Mesenchymal stem cell (in vitro differentiated cells and primary cell): ENCODE measurements at regions not wholly inside any gene's neighbourhood (a gene's known extent, or its start where the extent isn't known, plus 50 kb on each side); places are given as distances from the start of the nearest gene placed in this dataset.

Source experiments
- DNase-seq: peaks from one replicate; pipeline ENCODE4 v3.0.0-alpha.2; 2013
- H2AFZ ChIP-seq: one replicate; pipeline ENCODE4 v1.6.1; 2013; ENCODE audit warnings: low read depth, mild to moderate bottlenecking, control low read depth, inconsistent platforms, low read length, moderate library complexity
- H2AK5ac ChIP-seq: 2 replicates; pipeline ENCODE4 v1.6.1; 2013; ENCODE audit warnings: low read length, moderate library complexity, mild to moderate bottlenecking, inconsistent platforms; ENCODE audit not compliant: severe bottlenecking
- H2BK120ac ChIP-seq: one replicate; pipeline ENCODE4 v1.6.1; 2013; ENCODE audit warnings: low read depth, mild to moderate bottlenecking, inconsistent platforms, low read length, moderate library complexity
- H2BK12ac ChIP-seq, 2 experiments: one replicate each; pipeline ENCODE4 v1.6.1; 2013; ENCODE audit warnings: inconsistent platforms in 2 of 2, low read length in 2 of 2, mild to moderate bottlenecking in 2 of 2, moderate library complexity in 2 of 2, control low read depth in 1 of 2
- H2BK15ac ChIP-seq: one replicate; pipeline ENCODE4 v1.6.1; 2013; ENCODE audit warnings: mild to moderate bottlenecking, low read depth, inconsistent platforms; ENCODE audit not compliant: poor library complexity, severe bottlenecking
- H2BK5ac ChIP-seq: 2 replicates; pipeline ENCODE4 v1.6.1; 2013; ENCODE audit warnings: low read depth, mild to moderate bottlenecking, low read length, control low read depth, inconsistent platforms; ENCODE audit not compliant: poor library complexity, severe bottlenecking
- H3K14ac ChIP-seq, 2 experiments: one replicate each; pipeline ENCODE4 v1.6.1; 2013; ENCODE audit warnings: inconsistent platforms in 2 of 2, low read length in 2 of 2, control low read depth in 1 of 2, mild to moderate bottlenecking in 1 of 2, moderate library complexity in 1 of 2
- H3K18ac ChIP-seq, 2 experiments: one replicate each; pipeline ENCODE4 v1.6.1; 2013; ENCODE audit warnings: inconsistent platforms in 2 of 2, low read length in 2 of 2, control low read depth in 1 of 2, low read depth in 1 of 2, mild to moderate bottlenecking in 1 of 2
- H3K23ac ChIP-seq, 2 experiments: one replicate each; pipeline ENCODE4 v1.6.1; 2013; ENCODE audit warnings: inconsistent platforms in 2 of 2, low read length in 2 of 2, mild to moderate bottlenecking in 2 of 2, moderate library complexity in 2 of 2, control low read depth in 1 of 2
- H3K27ac ChIP-seq: 2 replicates; pipeline ENCODE4 v1.5.1; 2013; ENCODE audit warnings: mild to moderate bottlenecking, moderate library complexity, low read length, control low read depth, inconsistent platforms; ENCODE audit not compliant: poor library complexity, severe bottlenecking
- H3K27me3 ChIP-seq, 2 experiments: 2 replicates each; pipeline versions ENCODE4 v1.6.1 to v1.7.0; 2013; ENCODE audit warnings: low read length in 2 of 2, mild to moderate bottlenecking in 2 of 2, moderate library complexity in 2 of 2, control low read depth in 1 of 2, inconsistent platforms in 1 of 2; ENCODE audit not compliant: control insufficient read depth in 1 of 2, insufficient read depth in 1 of 2
- H3K36me3 ChIP-seq, 2 experiments: 2 replicates each; pipeline versions ENCODE4 v1.6.1 to v1.7.0; 2013; ENCODE audit warnings: low read length in 2 of 2, control low read depth in 1 of 2, inconsistent platforms in 1 of 2, low read depth in 1 of 2, mild to moderate bottlenecking in 1 of 2; ENCODE audit not compliant: insufficient read depth in 2 of 2, control insufficient read depth in 1 of 2
- H3K4ac ChIP-seq, 2 experiments: one replicate each; pipeline ENCODE4 v1.6.1; 2013; ENCODE audit warnings: inconsistent platforms in 2 of 2, low read length in 2 of 2, mild to moderate bottlenecking in 2 of 2, moderate library complexity in 2 of 2, control low read depth in 1 of 2, low read depth in 1 of 2
- H3K4me1 ChIP-seq: 2 replicates; pipeline ENCODE4 v1.6.1; 2013; ENCODE audit warnings: low read depth, low read length, control low read depth; ENCODE audit not compliant: control insufficient read depth, insufficient read depth
- H3K4me2 ChIP-seq: 2 replicates; pipeline ENCODE4 v1.6.1; 2013; ENCODE audit warnings: low read length, mild to moderate bottlenecking, inconsistent platforms; ENCODE audit not compliant: poor library complexity, severe bottlenecking
- H3K4me3 ChIP-seq, 2 experiments: 2 replicates each; pipeline versions ENCODE4 v1.5.1 to v1.7.0; 2013; ENCODE audit warnings: low read length in 2 of 2, mild to moderate bottlenecking in 2 of 2, control low read depth in 1 of 2, low read depth in 1 of 2; ENCODE audit not compliant: insufficient read depth in 1 of 2
- H3K79me1 ChIP-seq: replicated peaks from 2 replicates; pipeline ENCODE4 v1.6.1; 2013; ENCODE audit warnings: mild to moderate bottlenecking, control low read depth, low read length, inconsistent platforms; ENCODE audit not compliant: poor library complexity, severe bottlenecking
- H3K9ac ChIP-seq: 2 replicates; pipeline ENCODE4 v1.7.0; 2013; ENCODE audit warnings: mild to moderate bottlenecking, low read length, moderate library complexity
- H3K9me3 ChIP-seq: 2 replicates; pipeline ENCODE4 v1.7.0; 2013; ENCODE audit warnings: mild to moderate bottlenecking, low read length; ENCODE audit not compliant: control insufficient read depth
- H4K8ac ChIP-seq: one replicate; pipeline ENCODE4 v1.6.1; 2013; ENCODE audit warnings: inconsistent platforms, mild to moderate bottlenecking, low read length, moderate library complexity
- H4K91ac ChIP-seq: one replicate; pipeline ENCODE4 v1.6.1; 2013; ENCODE audit warnings: mild to moderate bottlenecking, low read length, inconsistent platforms
- WGBS: methylation state at CpG from one replicate; pipeline ENCODE4 v1.1.7; 2013; ENCODE audit warnings: mixed read lengths; 5-methylcytosine and 5-hydroxymethylcytosine counted together

GRCh38 chr1:57845041-57845440 is 421.2 kb upstream of the DAB1 start:
- no peak overlapping the region for H2AFZ ChIP-seq
- 17% methylated on average over 1 of the region's 1 CpG for WGBS
- H3K27me3 ChIP-seq, result no peaks in the 10 kb centered on the region
- H4K8ac ChIP-seq, result no peak overlapping the region
- no peaks in the 10 kb centered on the region for H3K36me3 ChIP-seq
- peak overlapping the region; percentile 38 for H2BK5ac ChIP-seq
- no peak overlapping the region for H3K18ac ChIP-seq
- no peak overlapping the region for H3K14ac ChIP-seq
- H3K4ac ChIP-seq, result no peak overlapping the region
- no peak overlapping the region for H2BK120ac ChIP-seq
- no peak overlapping the region for H3K27ac ChIP-seq
- no peaks in the 10 kb centered on the region for H3K4me1 ChIP-seq
- H2BK12ac ChIP-seq, result no peak overlapping the region
- H2BK15ac ChIP-seq, result no peak overlapping the region
- H3K9me3 ChIP-seq, result peaks cover 4% of the 10 kb centered on the region
- H2AK5ac ChIP-seq, result no peak overlapping the region
- H3K79me1 ChIP-seq, result no peaks in the 10 kb centered on the region
- no peak overlapping the region for H3K4me3 ChIP-seq
- no peak overlapping the region for H3K9ac ChIP-seq
- no peak overlapping the region for H3K4me2 ChIP-seq
- H4K91ac ChIP-seq, result no peak overlapping the region
- peak; percentile 7 for DNase-seq
- no peak overlapping the region for H3K23ac ChIP-seq

- Histone ChIP-seq H2AFZ (no peak overlapping the region), H2AK5ac (no peak overlapping the region), H3K14ac (no peak overlapping the region), H2BK15ac (no peak overlapping the region), H4K91ac (no peak overlapping the region), H3K4me3 (no peak overlapping the region), H3K4me2 (no peak overlapping the region), H3K27ac (no peak overlapping the region), H4K8ac (no peak overlapping the region), H3K9me3 (peaks cover 4% of the 10 kb centered on the region), H3K36me3 (no peaks in the 10 kb centered on the region), H2BK12ac (peak overlapping the region in 1 of 2 experiments; percentile 77), H3K18ac (no peak overlapping the region), H3K4ac (peak overlapping the region in 1 of 2 experiments; percentile 37), H3K9ac (no peak overlapping the region), H2BK5ac (no peak overlapping the region), H3K4me1 (no peaks in the 10 kb centered on the region), H3K23ac (no peak overlapping the region), H2BK120ac (no peak overlapping the region), H3K79me1 (no peaks in the 10 kb centered on the region), H3K27me3 (no peaks in the 10 kb centered on the region)
- 61% methylated on average over 3 of the region's 3 CpGs for WGBS
- DNase-seq, result no peak
These were observed 420.6 kb upstream of the DAB1 start for GRCh38 chr1:57844382-57844980.

- H2AFZ ChIP-seq, result no peak overlapping the region
These were observed 419.9 kb upstream of the DAB1 start for GRCh38 chr1:57843760-57844159.

GRCh38 chr1:57839526-57839925 is 415.7 kb upstream of the DAB1 start:
- Histone ChIP-seq H3K4me1 (no peaks in the 10 kb centered on the region), H2BK120ac (no peak overlapping the region), H2BK15ac (no peak overlapping the region), H3K23ac (no peak overlapping the region), H2BK12ac (no peak overlapping the region), H3K14ac (no peak overlapping the region), H2BK5ac (no peak overlapping the region), H3K36me3 (no peaks in the 10 kb centered on the region), H4K8ac (no peak overlapping the region), H3K9ac (no peak overlapping the region), H3K79me1 (no peaks in the 10 kb centered on the region), H2AFZ (no peak overlapping the region), H2AK5ac (no peak overlapping the region), H3K4me2 (no peak overlapping the region), H3K27me3 (no peaks in the 10 kb centered on the region), H3K9me3 (peaks cover 4% of the 10 kb centered on the region), H4K91ac (no peak overlapping the region), H3K4me3 (no peak overlapping the region), H3K18ac (no peak overlapping the region), H3K4ac (no peak overlapping the region), H3K27ac (no peak overlapping the region)
- no peak for DNase-seq
- WGBS, result 43% methylated on average over 1 of the region's 1 CpG

More at GRCh38 chr1:57843760-57844159, 419.9 kb upstream of the DAB1 start:
- no peak overlapping the region for H2BK5ac ChIP-seq
- H3K27ac ChIP-seq, result no peak overlapping the region
- H3K14ac ChIP-seq, result no peak overlapping the region
- no peak overlapping the region for H2BK12ac ChIP-seq
- H3K18ac ChIP-seq, result no peak overlapping the region
- no peak overlapping the region for H3K4me3 ChIP-seq
- H3K23ac ChIP-seq, result no peak overlapping the region
- peak; percentile 37 for DNase-seq
- no peak overlapping the region for H3K4ac ChIP-seq
- H3K9ac ChIP-seq, result no peak overlapping the region
- no peaks in the 10 kb centered on the region for H3K79me1 ChIP-seq
- no peak overlapping the region for H4K8ac ChIP-seq
- H4K91ac ChIP-seq, result no peak overlapping the region
- H2BK120ac ChIP-seq, result no peak overlapping the region
- H3K36me3 ChIP-seq, result no peaks in the 10 kb centered on the region
- no peak overlapping the region for H2AK5ac ChIP-seq
- H3K4me2 ChIP-seq, result no peak overlapping the region
- no peaks in the 10 kb centered on the region for H3K4me1 ChIP-seq
- no peak overlapping the region for H2BK15ac ChIP-seq
- H3K9me3 ChIP-seq, result peaks cover 4% of the 10 kb centered on the region
- H3K27me3 ChIP-seq, result no peaks in the 10 kb centered on the region
